Mammary epithelial cell (primary cell): ENCODE measurements at regions not wholly inside any gene's neighbourhood (a gene's known extent, or its start where the extent isn't known, plus 50 kb on each side); places are given as distances from the start of the nearest gene placed in this dataset.

ENCODE experiments used
- EZH2 ChIP-seq: IDR thresholded peaks from 2 replicates; pipeline ENCODE4 v1.6.1; 2012; ENCODE audit warnings: low read length, inconsistent platforms, borderline replicate concordance
- TF ChIP-seq, protein P1 (sequence below), 2 donors: IDR thresholded peaks in 1 of 2; conservative IDR thresholded peaks in 1 of 2; 2 replicates each; pipeline ENCODE4 v1.5.1; 2011 to 2012; ENCODE audit warnings: inconsistent platforms in 2 of 2, low read length in 2 of 2, mild to moderate bottlenecking in 2 of 2, control low read depth in 1 of 2, low read depth in 1 of 2; ENCODE audit not compliant: insufficient read depth in 1 of 2; ENCODE audit errors: extremely low read depth in 1 of 2

DNA sequence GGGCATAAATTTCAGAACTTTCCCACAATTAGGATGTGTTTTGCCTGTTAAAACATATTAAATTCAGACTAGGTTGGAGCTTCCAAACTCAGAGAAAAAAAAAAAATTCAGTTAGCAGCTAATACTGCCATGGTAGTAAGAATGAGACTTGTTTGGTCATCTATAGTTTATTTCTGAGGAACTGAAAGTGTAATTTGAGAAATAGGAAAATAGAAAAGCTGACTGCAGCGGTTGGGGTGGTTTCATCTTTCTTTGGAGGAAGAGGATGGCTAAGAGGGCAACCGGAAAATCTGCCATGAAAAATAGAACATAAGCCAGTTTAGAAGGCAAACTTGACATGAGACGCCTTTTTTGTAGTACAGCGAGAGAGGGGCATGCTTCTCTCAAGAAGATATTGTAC, 371.2 kb upstream of the ROBO2 start:
- TF ChIP-seq, protein P1, sequence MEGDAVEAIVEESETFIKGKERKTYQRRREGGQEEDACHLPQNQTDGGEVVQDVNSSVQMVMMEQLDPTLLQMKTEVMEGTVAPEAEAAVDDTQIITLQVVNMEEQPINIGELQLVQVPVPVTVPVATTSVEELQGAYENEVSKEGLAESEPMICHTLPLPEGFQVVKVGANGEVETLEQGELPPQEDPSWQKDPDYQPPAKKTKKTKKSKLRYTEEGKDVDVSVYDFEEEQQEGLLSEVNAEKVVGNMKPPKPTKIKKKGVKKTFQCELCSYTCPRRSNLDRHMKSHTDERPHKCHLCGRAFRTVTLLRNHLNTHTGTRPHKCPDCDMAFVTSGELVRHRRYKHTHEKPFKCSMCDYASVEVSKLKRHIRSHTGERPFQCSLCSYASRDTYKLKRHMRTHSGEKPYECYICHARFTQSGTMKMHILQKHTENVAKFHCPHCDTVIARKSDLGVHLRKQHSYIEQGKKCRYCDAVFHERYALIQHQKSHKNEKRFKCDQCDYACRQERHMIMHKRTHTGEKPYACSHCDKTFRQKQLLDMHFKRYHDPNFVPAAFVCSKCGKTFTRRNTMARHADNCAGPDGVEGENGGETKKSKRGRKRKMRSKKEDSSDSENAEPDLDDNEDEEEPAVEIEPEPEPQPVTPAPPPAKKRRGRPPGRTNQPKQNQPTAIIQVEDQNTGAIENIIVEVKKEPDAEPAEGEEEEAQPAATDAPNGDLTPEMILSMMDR (conservative IDR thresholded peaks at IDR 0.05 in 1 of 2, IDR thresholded peaks at IDR 0.05 in 1 of 2; ENCODE audit: extremely low read depth in 1 of 2, insufficient read depth in 1 of 2, low read depth in 1 of 2, low read length in 2 of 2): no peak
- TF ChIP-seq EZH2: no peak
